Memory B cell (primary cell): ENCODE measurements at regions not wholly inside any gene's neighbourhood (a gene's known extent, or its start where the extent isn't known, plus 50 kb on each side); places are given as distances from the start of the nearest gene placed in this dataset.
"Not testable (repeated sequence)": the region's sequence is repeated elsewhere in the genome, so short reads cannot be mapped to it uniquely, and the experiment has no call there.

Experiments
- ATAC-seq: fragments of 150-1000 bp; cut with Tn5 transposase; 2 replicates; pipeline ENCODE4 v1.10.0; 2021; ENCODE audit warnings: low read depth, mild to moderate bottlenecking, moderate library complexity
- DNase-seq, 2 donors: peaks; one replicate each; pipeline ENCODE4 v3.0.0; 2022; ENCODE audit warnings: low spot score in 2 of 2
- H3K27ac Mint-ChIP-seq: one replicate; pipeline ENCODE4 v1.8.0; 2022; ENCODE audit warnings: mild to moderate bottlenecking, moderate library complexity, mixed read lengths
- H3K27me3 Mint-ChIP-seq: one replicate; pipeline ENCODE4 v1.8.0; 2022; ENCODE audit warnings: mixed read lengths
- H3K36me3 Mint-ChIP-seq: one replicate; pipeline ENCODE4 v1.8.0; 2022; ENCODE audit warnings: mild to moderate bottlenecking, mixed read lengths
- H3K4me1 Mint-ChIP-seq: one replicate; pipeline ENCODE4 v1.8.0; 2022; ENCODE audit warnings: mixed read lengths
- H3K4me3 Mint-ChIP-seq: one replicate; pipeline ENCODE4 v1.8.0; 2022; ENCODE audit warnings: mild to moderate bottlenecking, moderate library complexity, mixed read lengths
- H3K9me3 Mint-ChIP-seq: one replicate; pipeline ENCODE4 v1.8.0; 2022; ENCODE audit warnings: mixed read lengths

- ATAC-seq (no peak), DNase-seq (no peak)
- H3K27me3 Mint-ChIP-seq: no peaks in the 10 kb centered on the region
- H3K36me3 Mint-ChIP-seq: no peaks in the 10 kb centered on the region
- no peaks in the 10 kb centered on the region for H3K4me1 Mint-ChIP-seq
- peaks cover 8% of the 10 kb centered on the region for H3K9me3 Mint-ChIP-seq
- no peak overlapping the region for H3K4me3 Mint-ChIP-seq
- no peak overlapping the region for H3K27ac Mint-ChIP-seq
Measured at GRCh38 chr13:105703843-105704242, 831.6 kb downstream of the EFNB2 start.

- Mint-ChIP-seq H3K9me3 (peaks cover 9% of the 10 kb centered on the region), H3K4me3 (no peak overlapping the region), H3K36me3 (no peaks in the 10 kb centered on the region), H3K4me1 (no peaks in the 10 kb centered on the region), H3K27ac (no peak overlapping the region), H3K27me3 (no peaks in the 10 kb centered on the region)
- DNase-seq: no peak
- no peak for ATAC-seq
Measured at GRCh38 chr13:105702441-105702840, 833.0 kb downstream of the EFNB2 start.

- Mint-ChIP-seq H3K36me3 (no peaks in the 10 kb centered on the region), H3K27ac (no peak overlapping the region), H3K27me3 (no peaks in the 10 kb centered on the region), H3K9me3 (peaks cover 7% of the 10 kb centered on the region), H3K4me3 (no peak overlapping the region), H3K4me1 (no peaks in the 10 kb centered on the region)
- DNase-seq: no peak
- no peak for ATAC-seq
Measured at GRCh38 chr13:105692769-105693168, 842.7 kb downstream of the EFNB2 start.

GRCh38 chr13:105684216-105684615 lies 851.2 kb downstream of the EFNB2 start:
- peaks cover 5% of the 10 kb centered on the region for H3K9me3 Mint-ChIP-seq

GRCh38 chr13:105679838-105680237 lies 855.6 kb downstream of the EFNB2 start:
- Mint-ChIP-seq H3K27me3 (no peaks in the 10 kb centered on the region), H3K4me1 (no peaks in the 10 kb centered on the region), H3K4me3 (no peak overlapping the region), H3K27ac (no peak overlapping the region), H3K9me3 (peaks cover 1% of the 10 kb centered on the region), H3K36me3 (no peaks in the 10 kb centered on the region)
- DNase-seq (no peak), ATAC-seq (no peak)

More at GRCh38 chr13:105684216-105684615, 851.2 kb downstream of the EFNB2 start:
- no peak for ATAC-seq
- no peak overlapping the region for H3K27ac Mint-ChIP-seq
- no peak for DNase-seq
- no peaks in the 10 kb centered on the region for H3K36me3 Mint-ChIP-seq
- no peaks in the 10 kb centered on the region for H3K4me1 Mint-ChIP-seq
- no peak overlapping the region for H3K4me3 Mint-ChIP-seq
- H3K27me3 Mint-ChIP-seq: no peaks in the 10 kb centered on the region

GRCh38 chr13:105678072-105678471 lies 857.4 kb downstream of the EFNB2 start:
- ATAC-seq (no peak), DNase-seq (no peak)
- H3K4me3 Mint-ChIP-seq: no peak overlapping the region
- H3K27me3 Mint-ChIP-seq: no peaks in the 10 kb centered on the region
- peaks cover 1% of the 10 kb centered on the region for H3K9me3 Mint-ChIP-seq
- no peaks in the 10 kb centered on the region for H3K4me1 Mint-ChIP-seq
- H3K27ac Mint-ChIP-seq: no peak overlapping the region
- no peaks in the 10 kb centered on the region for H3K36me3 Mint-ChIP-seq

GRCh38 chr13:105672881-105673280 lies 862.6 kb downstream of the EFNB2 start:
- H3K4me1 Mint-ChIP-seq: no peaks in the 10 kb centered on the region

GRCh38 chr13:105671131-105671530 lies 864.3 kb downstream of the EFNB2 start:
- not testable (repeated sequence) for H3K4me1 Mint-ChIP-seq, H3K27me3 Mint-ChIP-seq, ATAC-seq, H3K27ac Mint-ChIP-seq, H3K36me3 Mint-ChIP-seq, DNase-seq, H3K4me3 Mint-ChIP-seq, H3K9me3 Mint-ChIP-seq

More at GRCh38 chr13:105672881-105673280, 862.6 kb downstream of the EFNB2 start:
- DNase-seq (no peak), ATAC-seq (no peak)
- Mint-ChIP-seq H3K9me3 (peaks cover 5% of the 10 kb centered on the region), H3K4me3 (no peak overlapping the region), H3K27me3 (no peaks in the 10 kb centered on the region), H3K27ac (no peak overlapping the region), H3K36me3 (no peaks in the 10 kb centered on the region)

- H3K27ac Mint-ChIP-seq: no peak overlapping the region
- H3K36me3 Mint-ChIP-seq: no peaks in the 10 kb centered on the region
- H3K4me3 Mint-ChIP-seq: no peak overlapping the region
- DNase-seq (no peak), ATAC-seq (no peak)
- H3K9me3 Mint-ChIP-seq: peaks cover 5% of the 10 kb centered on the region
- H3K27me3 Mint-ChIP-seq: no peaks in the 10 kb centered on the region
- H3K4me1 Mint-ChIP-seq: no peaks in the 10 kb centered on the region
Measured at GRCh38 chr13:105670179-105670990, 865.1 kb downstream of the EFNB2 start.

- no peaks in the 10 kb centered on the region for H3K9me3 Mint-ChIP-seq
- no peak overlapping the region for H3K27ac Mint-ChIP-seq
- ATAC-seq (no peak), DNase-seq (no peak)
- no peaks in the 10 kb centered on the region for H3K36me3 Mint-ChIP-seq
- H3K27me3 Mint-ChIP-seq: no peaks in the 10 kb centered on the region
- H3K4me3 Mint-ChIP-seq: no peak overlapping the region
- no peaks in the 10 kb centered on the region for H3K4me1 Mint-ChIP-seq
Measured at GRCh38 chr13:105665284-105665683, 870.2 kb downstream of the EFNB2 start.

- H3K4me1 Mint-ChIP-seq: no peaks in the 10 kb centered on the region
- ATAC-seq: no peak
- no peaks in the 10 kb centered on the region for H3K27me3 Mint-ChIP-seq
- no peaks in the 10 kb centered on the region for H3K36me3 Mint-ChIP-seq
- no peak for DNase-seq
- no peak overlapping the region for H3K27ac Mint-ChIP-seq
- H3K4me3 Mint-ChIP-seq: no peak overlapping the region
- no peaks in the 10 kb centered on the region for H3K9me3 Mint-ChIP-seq
Measured at GRCh38 chr13:105663182-105663581, 872.3 kb downstream of the EFNB2 start.

- H3K36me3 Mint-ChIP-seq: no peaks in the 10 kb centered on the region
- H3K4me1 Mint-ChIP-seq: no peaks in the 10 kb centered on the region
- H3K4me3 Mint-ChIP-seq: no peak overlapping the region
- H3K27me3 Mint-ChIP-seq: no peaks in the 10 kb centered on the region
- DNase-seq (no peak), ATAC-seq (no peak)
- peaks cover 2% of the 10 kb centered on the region for H3K9me3 Mint-ChIP-seq
- no peak overlapping the region for H3K27ac Mint-ChIP-seq
Measured at GRCh38 chr13:105660561-105660960, 874.9 kb downstream of the EFNB2 start.

- H3K27me3 Mint-ChIP-seq: no peaks in the 10 kb centered on the region
- H3K27ac Mint-ChIP-seq: no peak overlapping the region
- ATAC-seq: no peak
- peaks cover 2% of the 10 kb centered on the region for H3K9me3 Mint-ChIP-seq
- H3K4me3 Mint-ChIP-seq: no peak overlapping the region
- DNase-seq: no peak
- H3K4me1 Mint-ChIP-seq: no peaks in the 10 kb centered on the region
- H3K36me3 Mint-ChIP-seq: no peaks in the 10 kb centered on the region
Measured at GRCh38 chr13:105658431-105658830, 877.0 kb downstream of the EFNB2 start.

- Mint-ChIP-seq H3K4me3 (no peak overlapping the region), H3K27ac (no peak overlapping the region), H3K27me3 (no peaks in the 10 kb centered on the region), H3K9me3 (peaks cover 3% of the 10 kb centered on the region), H3K36me3 (no peaks in the 10 kb centered on the region), H3K4me1 (no peaks in the 10 kb centered on the region)
- no peak for DNase-seq
- no peak for ATAC-seq
Measured at GRCh38 chr13:105655046-105655445, 880.4 kb downstream of the EFNB2 start.

- ATAC-seq (no peak), DNase-seq (no peak)
- no peaks in the 10 kb centered on the region for H3K27me3 Mint-ChIP-seq
- no peak overlapping the region for H3K4me3 Mint-ChIP-seq
- H3K9me3 Mint-ChIP-seq: peaks cover 11% of the 10 kb centered on the region
- no peak overlapping the region for H3K27ac Mint-ChIP-seq
- no peaks in the 10 kb centered on the region for H3K4me1 Mint-ChIP-seq
- no peaks in the 10 kb centered on the region for H3K36me3 Mint-ChIP-seq
Measured at GRCh38 chr13:105643966-105644365, 891.5 kb downstream of the EFNB2 start.
